A549 (cell line): ENCODE measurements at regions not wholly inside any gene's neighbourhood (a gene's known extent, or its start where the extent isn't known, plus 50 kb on each side); places are given as distances from the start of the nearest gene placed in this dataset.

Experiments used
- BHLHE40 ChIP-seq: IDR thresholded peaks from 2 replicates; pipeline ENCODE4 v1.6.1; 2012; ENCODE audit warnings: low read depth, low read length, inconsistent platforms
- CHD4 ChIP-seq: fragments of 200-600 bp; sonication (generic); IDR thresholded peaks from 2 replicates; pipeline ENCODE4 v1.6.1; 2016; ENCODE audit warnings: antibody characterized with exemption, mild to moderate bottlenecking, borderline replicate concordance
- MAX ChIP-seq: IDR thresholded peaks from 2 replicates; pipeline ENCODE4 v1.6.1; 2012
- MAZ ChIP-seq: fragments of 150-350 bp; IDR thresholded peaks from 2 replicates; pipeline ENCODE4 v1.6.1; 2014; ENCODE audit warnings: antibody characterized with exemption, low read depth, low read length, borderline replicate concordance
- POLR2A ChIP-seq: IDR thresholded peaks from 2 replicates; pipeline ENCODE4 v1.6.1; 2012; ENCODE audit warnings: mild to moderate bottlenecking, low read length
- POLR2AphosphoS2 ChIP-seq: conservative IDR thresholded peaks from 2 replicates; pipeline ENCODE4 v1.6.1; 2012; ENCODE audit warnings: low read length, improper control_type of control experiment, inconsistent platforms
- RAD21 ChIP-seq, 2 experiments: fragments of >200 bp in 1 of 2; sonication (Bioruptor Twin) in 1 of 2; formaldehyde crosslinking in 1 of 2; IDR thresholded peaks in 1 of 2; conservative IDR thresholded peaks in 1 of 2; 2 replicates in 1 of 2; 3 replicates in 1 of 2; pipeline ENCODE4 v1.6.1; 2012 to 2018; ENCODE audit warnings: inconsistent platforms in 1 of 2
- RARB ChIP-seq: fragments of 250-450 bp; sonication (Bioruptor Pico); IDR thresholded peaks from 2 replicates; pipeline ENCODE4 v1.8.0; 2021; ENCODE audit warnings: mild to moderate bottlenecking, moderate library complexity
- SMC3 ChIP-seq: fragments of >200 bp; sonication (Bioruptor Twin); formaldehyde crosslinking; IDR thresholded peaks from 3 replicates; pipeline ENCODE4 v1.6.1; 2018; ENCODE audit warnings: inconsistent platforms
- TF ChIP-seq, protein P1 (sequence below): fragments of >200 bp; sonication (Bioruptor Twin); formaldehyde crosslinking; IDR thresholded peaks from 3 replicates; pipeline ENCODE4 v1.5.1; 2016
- TF ChIP-seq, protein P2 (sequence below): fragments of 450-650 bp; IDR thresholded peaks from 2 replicates; pipeline ENCODE4 v1.6.1; 2014; ENCODE audit warnings: antibody characterized with exemption
- TF ChIP-seq, protein P3 (sequence below): fragments of >200 bp; sonication (Bioruptor Twin); formaldehyde crosslinking; IDR thresholded peaks from 3 replicates; pipeline ENCODE4 v1.6.1; 2016

GRCh38 chr6:1052262-1052661 lies 259.6 kb upstream of the FOXQ1 start:
- TF ChIP-seq RARB (CRISPR knock-in tag) = no peak
- no peak for TF ChIP-seq CHD4
- TF ChIP-seq, protein P1, sequence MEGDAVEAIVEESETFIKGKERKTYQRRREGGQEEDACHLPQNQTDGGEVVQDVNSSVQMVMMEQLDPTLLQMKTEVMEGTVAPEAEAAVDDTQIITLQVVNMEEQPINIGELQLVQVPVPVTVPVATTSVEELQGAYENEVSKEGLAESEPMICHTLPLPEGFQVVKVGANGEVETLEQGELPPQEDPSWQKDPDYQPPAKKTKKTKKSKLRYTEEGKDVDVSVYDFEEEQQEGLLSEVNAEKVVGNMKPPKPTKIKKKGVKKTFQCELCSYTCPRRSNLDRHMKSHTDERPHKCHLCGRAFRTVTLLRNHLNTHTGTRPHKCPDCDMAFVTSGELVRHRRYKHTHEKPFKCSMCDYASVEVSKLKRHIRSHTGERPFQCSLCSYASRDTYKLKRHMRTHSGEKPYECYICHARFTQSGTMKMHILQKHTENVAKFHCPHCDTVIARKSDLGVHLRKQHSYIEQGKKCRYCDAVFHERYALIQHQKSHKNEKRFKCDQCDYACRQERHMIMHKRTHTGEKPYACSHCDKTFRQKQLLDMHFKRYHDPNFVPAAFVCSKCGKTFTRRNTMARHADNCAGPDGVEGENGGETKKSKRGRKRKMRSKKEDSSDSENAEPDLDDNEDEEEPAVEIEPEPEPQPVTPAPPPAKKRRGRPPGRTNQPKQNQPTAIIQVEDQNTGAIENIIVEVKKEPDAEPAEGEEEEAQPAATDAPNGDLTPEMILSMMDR = no peak
- TF ChIP-seq, protein P2, sequence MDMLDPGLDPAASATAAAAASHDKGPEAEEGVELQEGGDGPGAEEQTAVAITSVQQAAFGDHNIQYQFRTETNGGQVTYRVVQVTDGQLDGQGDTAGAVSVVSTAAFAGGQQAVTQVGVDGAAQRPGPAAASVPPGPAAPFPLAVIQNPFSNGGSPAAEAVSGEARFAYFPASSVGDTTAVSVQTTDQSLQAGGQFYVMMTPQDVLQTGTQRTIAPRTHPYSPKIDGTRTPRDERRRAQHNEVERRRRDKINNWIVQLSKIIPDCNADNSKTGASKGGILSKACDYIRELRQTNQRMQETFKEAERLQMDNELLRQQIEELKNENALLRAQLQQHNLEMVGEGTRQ = no peak
- no peak for TF ChIP-seq POLR2A
- TF ChIP-seq SMC3 = no peak
- TF ChIP-seq MAZ = no peak
- TF ChIP-seq BHLHE40 = no peak
- TF ChIP-seq RAD21 (conservative IDR thresholded peaks at IDR 0.05 in 1 of 2, IDR thresholded peaks at IDR 0.05 in 1 of 2) = no peak
- no peak for TF ChIP-seq MAX
- no peak for TF ChIP-seq POLR2AphosphoS2
- TF ChIP-seq, protein P3, sequence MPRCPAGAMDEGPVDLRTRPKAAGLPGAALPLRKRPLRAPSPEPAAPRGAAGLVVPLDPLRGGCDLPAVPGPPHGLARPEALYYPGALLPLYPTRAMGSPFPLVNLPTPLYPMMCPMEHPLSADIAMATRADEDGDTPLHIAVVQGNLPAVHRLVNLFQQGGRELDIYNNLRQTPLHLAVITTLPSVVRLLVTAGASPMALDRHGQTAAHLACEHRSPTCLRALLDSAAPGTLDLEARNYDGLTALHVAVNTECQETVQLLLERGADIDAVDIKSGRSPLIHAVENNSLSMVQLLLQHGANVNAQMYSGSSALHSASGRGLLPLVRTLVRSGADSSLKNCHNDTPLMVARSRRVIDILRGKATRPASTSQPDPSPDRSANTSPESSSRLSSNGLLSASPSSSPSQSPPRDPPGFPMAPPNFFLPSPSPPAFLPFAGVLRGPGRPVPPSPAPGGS = no peak
